HG03175 (cell line): ENCODE measurements at regions not wholly inside any gene's neighbourhood (a gene's known extent, or its start where the extent isn't known, plus 50 kb on each side); places are given as distances from the start of the nearest gene placed in this dataset.

Experiments used
- ATAC-seq: cut with Tn5 transposase; IDR thresholded peaks from one replicate; pipeline ENCODE4 v1.9.1; 2021; ENCODE audit warnings: mild to moderate bottlenecking, moderate library complexity; ENCODE audit not compliant: unreplicated experiment

DNA sequence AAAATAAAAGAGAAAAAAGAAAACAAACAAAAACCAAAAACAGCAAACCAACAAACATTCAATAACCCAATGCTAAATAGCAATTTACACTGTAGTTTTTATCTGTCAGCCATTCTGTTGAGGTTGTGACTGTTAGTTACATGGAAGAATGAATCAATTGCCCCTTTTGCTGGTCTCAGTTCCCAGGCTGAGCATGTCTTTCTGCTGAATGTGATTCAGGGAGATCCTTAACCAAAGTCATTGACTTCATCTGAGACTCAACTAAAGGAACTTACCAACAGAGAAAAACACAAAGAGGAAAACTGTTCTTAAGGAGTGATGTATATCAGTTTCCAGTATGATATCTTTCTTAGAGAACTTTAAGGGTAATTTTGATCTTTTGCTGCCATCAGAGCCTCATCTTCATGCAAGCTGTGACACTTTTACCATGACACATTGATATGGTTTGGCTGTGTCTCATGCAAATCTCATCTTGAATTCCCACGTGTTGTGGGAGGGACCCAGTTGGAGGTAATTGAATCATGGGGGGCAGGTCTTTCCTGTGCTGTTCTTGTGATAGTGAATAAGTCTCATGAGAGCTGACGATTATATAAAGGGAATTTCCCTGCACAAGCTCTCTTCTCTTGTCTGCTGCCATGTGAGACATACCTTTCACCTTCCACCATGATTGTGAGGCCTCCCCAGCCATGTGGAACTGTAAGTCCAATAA is 469.8 kb downstream of the KIF20B start:
- no peak for ATAC-seq

DNA sequence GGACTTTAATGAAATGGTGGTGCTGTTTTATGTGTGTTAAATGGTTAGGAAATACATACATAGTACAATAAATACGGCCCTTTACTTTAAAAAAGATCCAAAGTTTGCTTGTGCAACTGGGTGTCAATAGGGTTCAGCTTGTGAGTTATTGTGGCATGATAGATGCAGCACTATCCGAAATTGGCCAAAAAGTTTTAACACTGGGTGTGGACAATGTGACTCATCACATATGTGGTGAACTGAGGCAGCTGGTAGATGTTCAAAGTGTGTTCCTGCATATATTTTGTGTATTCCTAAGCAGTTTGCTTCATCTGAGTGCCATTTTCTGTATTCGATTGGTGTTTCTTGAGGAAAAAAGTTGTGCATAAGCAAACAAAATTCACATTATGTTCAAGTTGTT is 473.1 kb downstream of the KIF20B start:
- no peak for ATAC-seq

DNA sequence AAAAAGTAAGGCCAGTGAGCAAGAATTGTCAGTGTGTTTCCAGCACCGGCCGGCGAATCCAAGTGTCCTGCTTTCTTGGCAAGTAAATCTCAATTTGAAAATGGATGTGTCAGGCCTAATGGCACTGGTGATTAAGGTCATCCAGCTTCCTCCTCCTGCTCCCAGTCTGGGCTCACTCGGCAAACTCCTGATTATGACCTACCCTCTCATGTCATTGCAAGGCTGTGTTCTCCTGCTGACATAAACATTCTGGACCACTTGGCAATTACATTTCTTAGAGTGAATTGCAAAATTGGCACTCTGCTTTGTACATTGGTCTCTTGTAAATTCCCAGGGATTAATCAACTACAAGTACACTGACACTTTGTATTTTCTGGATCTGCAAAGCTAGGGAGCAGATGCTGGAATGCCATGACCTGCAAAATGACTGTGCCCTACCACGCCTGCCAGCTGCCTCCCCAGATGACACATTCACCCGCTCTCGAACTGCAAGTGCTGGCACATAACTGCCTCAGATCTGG is 473.8 kb downstream of the KIF20B start:
- ATAC-seq: no peak

DNA sequence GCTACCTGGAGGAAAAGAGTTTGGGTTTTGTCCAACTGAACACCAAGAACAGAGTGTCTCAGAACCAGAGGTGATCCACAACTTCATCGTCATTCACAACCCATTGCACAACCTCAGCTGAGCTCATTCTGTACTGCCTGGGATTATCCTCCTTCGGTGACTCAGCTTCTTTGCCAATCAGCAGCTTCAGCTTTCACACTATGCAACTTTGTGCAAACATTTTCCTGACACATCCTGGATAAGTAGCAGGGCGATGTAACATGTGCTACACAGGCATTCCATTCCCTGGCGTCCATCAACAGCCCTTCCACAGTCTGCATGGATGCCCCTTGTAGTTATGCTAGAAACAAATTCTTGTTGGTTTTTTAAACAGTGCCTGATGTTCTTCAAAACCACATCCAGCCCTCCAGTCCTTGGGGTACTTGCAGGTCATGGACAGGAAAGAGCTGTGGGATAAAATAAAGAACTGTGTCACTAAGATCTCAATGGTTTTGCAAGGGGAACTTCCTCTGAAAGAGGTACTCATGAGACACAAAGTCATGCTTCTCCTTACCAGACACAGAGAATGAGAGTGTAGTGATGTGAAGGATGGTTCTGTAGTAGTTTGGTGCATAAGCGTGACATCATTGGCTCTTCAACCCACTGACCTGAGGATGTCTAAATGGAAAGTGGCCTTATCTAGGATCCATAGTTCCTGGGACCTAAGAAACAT is 478.5 kb downstream of the KIF20B start:
- no peak for ATAC-seq

- no peak for ATAC-seq
These were observed 479.7 kb downstream of the KIF20B start for GRCh38 chr10:90180886-90181691.

GRCh38 chr10:90192825-90193224 is 491.4 kb downstream of the KIF20B start:
- ATAC-seq: no peak

- no peak for ATAC-seq
These were observed 492.0 kb downstream of the KIF20B start for GRCh38 chr10:90193240-90193985.

DNA sequence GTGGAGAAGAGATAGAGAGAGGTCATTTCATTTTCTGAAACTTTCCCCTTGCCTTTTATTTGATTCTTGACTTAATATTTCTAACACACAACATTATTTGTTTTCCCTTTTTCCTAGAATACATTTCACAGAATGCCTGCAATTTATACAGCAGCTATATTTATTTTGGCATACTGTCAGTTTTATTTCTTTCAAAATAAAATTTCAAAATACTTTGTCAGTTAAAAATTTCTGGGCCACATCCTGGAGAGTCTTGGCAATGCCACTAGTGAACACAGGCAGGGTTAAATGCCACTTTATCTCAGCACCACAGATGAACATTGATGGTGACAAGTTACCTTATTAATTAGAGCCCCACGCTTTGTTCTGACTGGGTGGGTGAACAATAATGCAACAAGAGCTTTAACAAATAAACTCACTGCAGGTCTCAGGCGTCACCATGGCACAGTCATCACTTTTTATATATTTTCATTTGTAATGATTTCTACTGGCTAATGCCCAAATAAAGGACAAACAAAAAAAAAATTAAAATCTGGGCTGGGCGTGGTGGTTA is 494.0 kb downstream of the KIF20B start:
- no peak for ATAC-seq

GRCh38 chr10:90197766-90198165 is 496.4 kb downstream of the KIF20B start:
- ATAC-seq: no peak

- no peak for ATAC-seq
These were observed 497.7 kb downstream of the KIF20B start for GRCh38 chr10:90199093-90199492.

- ATAC-seq: no peak
These were observed 498.1 kb downstream of the KIF20B start for GRCh38 chr10:90199513-90199912.

GRCh38 chr10:90204131-90204955 is 503.0 kb downstream of the KIF20B start:
- ATAC-seq: no peak

DNA sequence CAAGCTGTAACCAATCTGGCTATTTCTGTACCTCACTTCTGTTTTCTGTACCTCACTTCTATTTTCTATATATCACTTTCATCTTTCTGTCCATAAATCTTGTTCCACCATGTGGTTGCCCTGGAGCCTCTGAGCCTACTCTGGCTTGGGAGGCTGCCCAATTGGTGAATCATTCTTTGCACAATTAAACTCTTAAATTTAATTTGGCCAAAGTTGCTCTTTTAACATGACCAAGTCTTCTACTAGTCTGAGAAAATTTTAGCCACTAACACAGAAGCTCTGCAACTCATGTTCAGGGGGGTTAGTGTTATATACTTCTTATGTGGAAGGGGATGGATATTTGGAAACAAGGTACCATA is 503.5 kb downstream of the KIF20B start:
- ATAC-seq: no peak

DNA sequence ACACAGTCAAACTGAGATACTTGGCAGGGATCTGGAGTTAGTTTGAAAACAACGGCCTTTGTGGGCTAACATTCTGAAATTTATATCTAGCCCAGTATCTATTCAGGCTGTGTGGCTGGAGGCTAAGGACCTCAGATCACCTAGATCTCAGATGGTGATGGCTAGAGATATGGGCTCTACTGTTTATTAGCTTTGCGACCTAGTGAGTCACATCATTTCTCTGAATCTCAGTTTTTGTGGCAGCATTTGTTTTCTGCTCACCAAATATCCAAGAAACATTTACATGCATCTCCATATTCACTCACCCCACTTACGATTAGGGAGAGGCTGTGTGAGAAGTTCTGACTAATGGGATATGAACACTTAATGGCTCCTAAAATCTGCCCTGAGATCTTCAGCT is 503.9 kb downstream of the KIF20B start:
- ATAC-seq: no peak

DNA sequence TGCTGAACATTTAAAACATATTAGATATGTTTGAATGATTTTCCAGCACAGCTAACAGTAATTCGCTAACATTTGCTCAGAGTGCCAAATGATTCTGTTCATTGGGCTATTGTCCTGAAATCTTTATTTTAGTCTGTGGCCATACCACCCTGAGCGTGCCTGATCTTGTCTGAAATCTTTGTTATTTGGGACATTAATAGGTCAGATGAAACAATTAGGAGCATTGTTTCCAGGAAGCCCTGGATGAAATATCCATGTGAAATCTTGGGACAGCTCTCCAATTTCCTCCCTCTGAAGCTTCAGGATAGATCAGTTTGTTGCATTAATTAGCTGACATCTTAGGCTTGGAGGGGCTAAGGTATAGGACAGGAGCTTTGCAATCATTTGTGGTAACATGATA is 512.0 kb downstream of the KIF20B start:
- no peak for ATAC-seq

- no peak for ATAC-seq
These were observed 517.5 kb downstream of the KIF20B start for GRCh38 chr10:90218846-90219245.

DNA sequence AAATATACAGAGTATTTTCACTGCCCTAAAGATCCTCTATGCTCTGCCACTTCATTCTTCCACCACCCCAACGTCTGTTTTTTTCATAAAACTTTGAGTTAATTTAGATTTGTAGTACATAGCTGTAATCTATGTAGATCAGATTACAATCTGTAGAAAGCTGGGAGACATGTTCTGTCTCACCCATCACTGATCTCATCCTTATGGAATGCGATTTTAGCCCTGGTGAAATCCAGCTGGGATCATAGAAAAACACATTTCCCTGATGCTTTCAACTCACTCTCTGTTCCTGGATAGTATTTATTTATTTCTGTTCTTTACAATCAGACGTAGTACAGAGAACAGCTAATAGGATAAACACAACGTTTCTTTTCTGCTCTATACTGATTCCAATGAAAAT is 521.0 kb downstream of the KIF20B start:
- no peak for ATAC-seq

DNA sequence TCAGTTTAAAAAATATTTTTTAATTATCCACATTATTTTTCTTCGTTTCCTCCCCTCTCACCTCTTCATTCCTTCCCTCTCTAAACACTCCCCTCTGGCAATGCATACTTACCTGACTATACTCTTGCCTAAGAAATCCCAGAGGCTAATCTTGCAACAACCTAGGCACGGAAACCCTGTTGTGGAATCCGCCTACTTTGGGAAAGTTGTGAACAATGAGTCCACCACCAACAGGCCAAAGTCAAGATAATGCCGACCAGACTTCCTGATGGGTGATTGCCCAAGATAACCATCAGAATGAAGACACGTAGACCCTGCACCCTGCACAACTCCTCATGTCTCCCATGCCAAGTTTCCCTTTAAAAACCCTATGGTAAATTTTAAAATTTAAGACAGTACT is 521.5 kb downstream of the KIF20B start:
- no peak for ATAC-seq

DNA sequence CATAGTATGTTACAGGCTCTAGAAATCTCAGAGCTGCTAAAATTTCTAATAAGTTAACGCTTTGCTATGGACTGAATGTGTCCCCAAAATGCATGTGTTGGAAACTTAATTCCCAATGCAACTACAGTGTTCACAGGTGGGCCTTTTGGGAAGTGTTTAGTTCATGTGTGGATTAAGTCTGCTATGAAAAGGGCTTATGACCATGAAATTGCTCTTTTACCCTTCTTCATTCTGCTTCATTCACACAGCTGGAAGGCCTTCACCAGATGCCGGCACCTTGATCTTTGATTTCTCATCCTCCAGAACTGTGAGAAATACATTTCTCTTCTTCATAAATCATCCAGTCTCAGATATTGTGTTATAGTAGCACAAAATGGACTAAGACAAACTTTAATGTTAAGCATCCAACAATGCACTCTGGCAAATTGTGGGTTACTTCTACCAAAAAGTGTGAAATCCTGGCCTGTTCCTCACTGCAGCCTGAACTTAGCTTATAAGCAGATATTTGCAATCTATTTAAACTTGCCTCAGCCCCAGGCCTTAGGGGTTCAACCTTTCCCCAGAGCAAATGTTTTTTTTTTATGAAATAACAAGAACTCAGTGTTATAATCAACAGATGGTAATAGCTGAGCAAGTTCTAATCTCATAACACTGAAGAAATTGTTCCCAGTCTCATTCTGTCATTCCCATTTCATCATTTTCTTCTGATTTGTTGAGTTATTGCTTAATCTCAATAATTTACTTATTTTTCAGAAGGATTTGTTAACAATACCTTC is 523.6 kb downstream of the KIF20B start:
- no peak for ATAC-seq
